Astrocyte (in vitro differentiated cells and primary cell): ENCODE measurements at regions not wholly inside any gene's neighbourhood (a gene's known extent, or its start where the extent isn't known, plus 50 kb on each side); places are given as distances from the start of the nearest gene placed in this dataset.

Experiments
- DNase-seq: peaks from one replicate; pipeline ENCODE4 v3.0.0-alpha.2; 2010; ENCODE audit warnings: low read depth
- FAIRE-seq: peaks from 2 replicates; lab custom pipeline; 2011; peaks lifted over from hg19 to GRCh38; lab: Jason Lieb, UNC
- H2AFZ ChIP-seq: 2 replicates; pipeline ENCODE4 v1.6.0; 2012; ENCODE audit warnings: low read depth, low read length, inconsistent platforms
- H3K27ac ChIP-seq: 2 replicates; pipeline ENCODE4 v1.5.1; 2011; ENCODE audit warnings: low read depth, low read length, inconsistent platforms
- H3K27me3 ChIP-seq: 2 replicates; pipeline ENCODE4 v1.6.0; 2011; ENCODE audit warnings: low read length, inconsistent platforms; ENCODE audit not compliant: insufficient read depth
- H3K36me3 ChIP-seq: 2 replicates; pipeline ENCODE4 v1.5.1; 2011; ENCODE audit warnings: low read length, inconsistent platforms; ENCODE audit not compliant: insufficient read depth
- H3K4me1 ChIP-seq: 2 replicates; pipeline ENCODE4 v1.5.1; 2011; ENCODE audit warnings: low read length, inconsistent platforms; ENCODE audit not compliant: insufficient read depth
- H3K4me2 ChIP-seq: 2 replicates; pipeline ENCODE4 v1.6.0; 2012; ENCODE audit warnings: low read length, inconsistent platforms
- H3K4me3 ChIP-seq: 2 replicates; pipeline ENCODE4 v1.5.1; 2011; ENCODE audit warnings: low read depth, mild to moderate bottlenecking, low read length, inconsistent platforms; ENCODE audit not compliant: insufficient read depth
- H3K79me2 ChIP-seq: 2 replicates; pipeline ENCODE4 v1.6.0; 2012; ENCODE audit warnings: mild to moderate bottlenecking, low read length, inconsistent platforms; ENCODE audit not compliant: insufficient read depth
- H3K9ac ChIP-seq: 2 replicates; pipeline ENCODE4 v1.6.0; 2012; ENCODE audit warnings: mild to moderate bottlenecking, low read length, inconsistent platforms
- H3K9me3 ChIP-seq: 2 replicates; pipeline ENCODE4 v1.5.1; 2012; ENCODE audit warnings: low read depth, mild to moderate bottlenecking, low read length, inconsistent platforms; ENCODE audit not compliant: insufficient read depth
- H4K20me1 ChIP-seq: 2 replicates; pipeline ENCODE4 v1.6.0; 2012; ENCODE audit warnings: low read length, inconsistent platforms; ENCODE audit not compliant: insufficient read depth
- H3K27ac Mint-ChIP-seq: one replicate; pipeline ENCODE4 v1.8.0; 2021; ENCODE audit warnings: mild to moderate bottlenecking, mixed read lengths; ENCODE audit not compliant: unreplicated experiment
- H3K27me3 Mint-ChIP-seq: one replicate; pipeline ENCODE4 v1.8.0; 2021; ENCODE audit warnings: low read depth, mixed read lengths; ENCODE audit not compliant: unreplicated experiment
- H3K36me3 Mint-ChIP-seq: one replicate; pipeline ENCODE4 v1.8.0; 2021; ENCODE audit warnings: low read depth, mixed read lengths; ENCODE audit not compliant: unreplicated experiment
- H3K4me1 Mint-ChIP-seq: one replicate; pipeline ENCODE4 v1.8.0; 2021; ENCODE audit warnings: low read depth, mixed read lengths; ENCODE audit not compliant: unreplicated experiment
- H3K4me3 Mint-ChIP-seq: one replicate; pipeline ENCODE4 v1.8.0; 2021; ENCODE audit warnings: mild to moderate bottlenecking, moderate library complexity, mixed read lengths; ENCODE audit not compliant: unreplicated experiment
- H3K9me3 Mint-ChIP-seq: one replicate; pipeline ENCODE4 v1.8.0; 2021; ENCODE audit warnings: mild to moderate bottlenecking, mixed read lengths; ENCODE audit not compliant: unreplicated experiment
- CTCF ChIP-seq: IDR thresholded peaks from 2 replicates; pipeline ENCODE4 v1.5.1; 2011; ENCODE audit warnings: low read depth, mild to moderate bottlenecking, inconsistent platforms, low read length, moderate library complexity; ENCODE audit not compliant: insufficient read depth
- EZH2 ChIP-seq: IDR thresholded peaks from 2 replicates; pipeline ENCODE4 v1.6.1; 2012; ENCODE audit warnings: mild to moderate bottlenecking, low read length, inconsistent platforms; ENCODE audit not compliant: insufficient read depth

GRCh38 chr4:77220828-77221613 lies 64.0 kb downstream of the CCNG2 start:
- peaks cover 16% of the 10 kb centered on the region for H3K27me3 ChIP-seq
- H3K79me2 ChIP-seq: no peaks in the 10 kb centered on the region
- no peaks in the 10 kb centered on the region for H4K20me1 ChIP-seq
- no peak overlapping the region for H2AFZ ChIP-seq
- DNase-seq (peak; percentile 67), FAIRE-seq (no peak)
- Mint-ChIP-seq H3K27me3 (peaks cover 54% of the 10 kb centered on the region), H3K4me1 (peaks cover 1% of the 10 kb centered on the region), H3K27ac (no peak overlapping the region), H3K9me3 (peaks cover 8% of the 10 kb centered on the region), H3K36me3 (peaks cover 2% of the 10 kb centered on the region), H3K4me3 (no peak overlapping the region)
- H3K27ac ChIP-seq: no peak overlapping the region
- H3K4me1 ChIP-seq: peaks cover 3% of the 10 kb centered on the region
- no peak overlapping the region for H3K4me3 ChIP-seq
- no peaks in the 10 kb centered on the region for H3K36me3 ChIP-seq
- no peaks in the 10 kb centered on the region for H3K9me3 ChIP-seq
- H3K9ac ChIP-seq: no peak overlapping the region
- TF ChIP-seq EZH2 (no peak), CTCF (no peak)
- no peak overlapping the region for H3K4me2 ChIP-seq

DNA sequence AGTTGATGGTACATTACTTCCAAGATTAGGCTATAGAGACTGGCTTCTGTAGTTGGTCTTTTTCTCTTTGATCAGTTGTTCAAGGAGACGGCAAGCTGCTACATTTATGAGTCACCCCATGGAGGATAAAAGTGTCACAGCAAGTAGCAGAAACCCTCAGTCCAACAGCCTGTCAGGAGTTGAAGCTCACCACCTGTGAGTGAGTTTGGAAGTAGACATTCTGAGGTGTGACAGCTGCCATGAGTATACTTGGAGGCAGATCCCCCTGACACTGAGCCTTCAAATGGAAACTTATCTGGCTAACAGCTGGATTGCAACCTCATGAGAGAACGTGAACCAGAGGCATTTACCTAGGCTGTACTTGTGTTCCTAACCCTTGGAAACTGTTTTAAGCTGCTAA lies 68.0 kb downstream of the CCNG2 start:
- Mint-ChIP-seq H3K27me3 (peaks cover 44% of the 10 kb centered on the region), H3K27ac (no peak overlapping the region), H3K9me3 (peaks cover 2% of the 10 kb centered on the region), H3K4me3 (no peak overlapping the region), H3K4me1 (peaks cover 1% of the 10 kb centered on the region), H3K36me3 (no peaks in the 10 kb centered on the region)
- Histone ChIP-seq H3K79me2 (no peaks in the 10 kb centered on the region), H3K27me3 (peaks cover 7% of the 10 kb centered on the region), H3K4me1 (peaks cover 3% of the 10 kb centered on the region), H2AFZ (no peak overlapping the region), H3K9me3 (peaks cover 11% of the 10 kb centered on the region), H3K36me3 (no peaks in the 10 kb centered on the region), H3K27ac (no peak overlapping the region), H3K4me3 (no peak overlapping the region), H3K4me2 (no peak overlapping the region), H3K9ac (no peak overlapping the region), H4K20me1 (no peaks in the 10 kb centered on the region)
- TF ChIP-seq EZH2 (no peak), CTCF (no peak)
- FAIRE-seq: no peak
- DNase-seq: no peak
